HG02884 (cell line): ENCODE measurements at regions not wholly inside any gene's neighbourhood (a gene's known extent, or its start where the extent isn't known, plus 50 kb on each side); places are given as distances from the start of the nearest gene placed in this dataset.
"Not testable (repeated sequence)": the region's sequence is repeated elsewhere in the genome, so short reads cannot be mapped to it uniquely, and the experiment has no call there.

Source experiments
- ATAC-seq: cut with Tn5 transposase; IDR thresholded peaks from one replicate; pipeline ENCODE4 v1.9.1; 2021; ENCODE audit warnings: mild to moderate bottlenecking, moderate library complexity; ENCODE audit not compliant: unreplicated experiment

DNA sequence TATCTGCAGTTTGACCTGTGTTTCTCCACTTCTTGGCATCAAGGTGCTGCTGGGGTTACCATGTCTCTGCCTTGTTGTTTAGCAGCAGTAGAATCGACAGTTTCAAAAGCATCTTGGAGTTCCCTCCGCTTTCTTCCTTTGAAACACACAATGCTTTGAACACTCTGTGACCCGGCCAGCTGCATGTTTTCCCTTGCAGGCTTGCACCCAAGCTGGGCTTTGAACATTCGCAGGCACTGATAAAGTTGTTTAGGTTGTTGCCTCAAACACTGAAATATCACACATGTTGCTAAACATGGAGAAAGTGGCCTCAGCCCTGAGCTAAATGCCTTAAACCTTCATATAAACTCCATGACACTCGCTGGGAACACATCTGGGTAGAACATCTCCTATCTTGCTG lies 251.7 kb downstream of the TSN start:
- no peak for ATAC-seq

DNA sequence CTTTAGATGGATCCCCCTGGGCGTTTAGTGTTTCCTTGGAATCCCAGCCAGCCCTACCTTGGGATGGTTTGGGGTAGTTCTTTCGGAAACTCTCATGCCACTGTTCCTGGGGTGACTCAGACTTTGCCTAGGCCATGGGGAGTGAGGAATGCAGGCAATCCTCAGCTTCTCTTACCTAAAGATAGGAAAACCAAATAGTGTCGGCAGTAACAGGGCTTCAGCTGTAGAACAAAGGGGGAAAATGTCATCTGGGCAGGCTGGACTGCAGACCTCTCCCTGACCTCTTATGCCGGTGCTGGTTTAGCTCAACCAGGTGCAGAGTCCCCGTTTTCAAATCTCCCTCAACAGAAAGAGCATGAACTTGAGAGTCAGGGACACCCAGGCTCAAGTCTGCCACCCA lies 252.1 kb downstream of the TSN start:
- no peak for ATAC-seq

DNA sequence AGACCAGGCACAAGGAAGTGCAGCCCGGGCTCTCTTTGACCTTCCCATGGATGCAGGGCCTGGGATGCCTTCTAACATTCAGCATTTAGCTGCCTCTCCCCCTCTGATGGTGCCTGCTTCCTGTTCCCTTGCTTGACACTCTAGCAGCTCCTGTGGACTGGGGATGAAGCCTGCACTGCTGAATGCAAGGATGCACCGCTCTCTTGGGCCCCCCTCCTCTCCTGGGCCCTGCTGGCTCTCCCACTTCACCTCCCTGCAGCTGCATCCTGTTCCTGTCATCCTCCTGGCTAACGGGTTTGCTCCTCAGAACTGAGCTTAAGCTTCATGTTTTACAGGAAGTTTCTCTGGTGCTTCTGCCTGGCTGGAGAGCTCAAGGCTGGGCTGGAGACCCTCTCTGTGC lies 254.1 kb downstream of the TSN start:
- no peak for ATAC-seq

DNA sequence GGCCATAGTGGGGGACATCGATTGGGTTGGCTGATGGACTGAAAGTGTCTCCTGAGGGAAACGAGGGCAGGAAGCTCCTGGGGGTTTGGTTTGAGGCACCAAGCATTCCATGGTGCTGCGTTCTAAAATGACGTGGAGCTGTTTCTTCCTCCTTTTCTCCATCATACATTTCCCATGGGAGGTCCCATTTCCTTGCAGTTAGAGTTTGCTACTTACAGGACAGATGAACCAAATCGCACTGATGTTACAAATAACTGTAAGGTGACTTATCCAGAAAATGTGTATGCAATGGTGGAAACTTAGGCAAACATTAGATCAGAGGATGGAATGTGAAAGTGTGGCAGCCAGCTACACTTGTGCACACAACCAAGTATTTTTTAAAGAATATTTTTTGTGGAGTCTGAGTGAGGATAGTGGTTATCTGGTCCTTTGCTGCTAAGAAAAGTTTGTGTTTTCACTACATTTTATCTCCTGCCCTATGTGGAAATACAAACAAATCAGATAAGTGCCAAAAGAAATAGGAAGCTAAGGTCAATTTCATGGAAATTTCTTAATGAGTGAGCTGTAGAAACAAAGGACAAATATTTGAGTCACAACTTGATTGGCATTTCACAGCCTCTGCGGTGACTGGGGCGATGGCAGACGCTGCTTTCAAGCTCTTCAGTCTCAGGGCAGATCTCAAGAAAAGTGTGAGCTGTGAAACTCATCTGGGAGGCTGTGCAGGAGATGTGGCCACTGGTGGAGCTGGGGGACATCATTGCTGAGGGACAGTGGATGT lies 256.2 kb downstream of the TSN start:
- ATAC-seq = no peak

DNA sequence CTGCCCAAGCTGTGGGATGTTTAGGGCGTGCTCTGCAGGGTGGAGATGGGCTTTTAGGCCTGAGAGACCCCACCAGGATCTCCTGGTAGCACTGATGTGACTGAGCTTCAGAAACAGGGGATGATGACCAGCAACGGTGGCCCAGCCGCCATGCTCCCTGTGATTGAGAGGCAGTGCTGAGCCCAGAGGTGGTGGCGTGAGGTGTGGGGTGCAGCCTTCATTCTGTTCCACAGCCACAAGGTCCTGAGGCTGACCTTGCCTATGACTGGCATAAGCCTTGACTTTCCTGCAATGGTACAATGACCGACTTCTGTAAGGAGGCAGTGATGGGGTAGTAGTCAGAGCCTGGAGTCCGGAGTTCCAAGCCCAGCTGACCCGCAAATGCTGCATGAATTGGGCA lies 263.3 kb downstream of the TSN start:
- ATAC-seq = no peak

DNA sequence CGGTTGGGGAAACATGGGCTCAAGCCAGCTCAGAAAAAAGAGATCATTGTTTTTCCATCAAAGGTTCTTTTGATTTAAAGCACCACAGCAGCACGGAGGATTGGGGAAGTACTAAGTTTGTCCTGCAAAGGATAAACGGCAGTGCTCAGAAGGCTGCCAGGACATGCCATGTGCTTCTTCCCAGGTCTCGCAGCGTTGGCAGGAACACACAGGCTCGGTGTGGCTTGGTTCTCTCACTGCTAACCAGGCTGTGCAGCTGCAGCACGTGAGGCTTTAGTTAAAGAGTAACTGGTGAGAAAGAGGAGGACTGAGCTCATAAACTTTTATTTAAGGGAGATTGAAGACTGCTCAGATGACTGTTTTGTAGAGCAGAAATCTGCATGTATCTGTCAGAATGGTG lies 264.3 kb downstream of the TSN start:
- ATAC-seq = no peak

DNA sequence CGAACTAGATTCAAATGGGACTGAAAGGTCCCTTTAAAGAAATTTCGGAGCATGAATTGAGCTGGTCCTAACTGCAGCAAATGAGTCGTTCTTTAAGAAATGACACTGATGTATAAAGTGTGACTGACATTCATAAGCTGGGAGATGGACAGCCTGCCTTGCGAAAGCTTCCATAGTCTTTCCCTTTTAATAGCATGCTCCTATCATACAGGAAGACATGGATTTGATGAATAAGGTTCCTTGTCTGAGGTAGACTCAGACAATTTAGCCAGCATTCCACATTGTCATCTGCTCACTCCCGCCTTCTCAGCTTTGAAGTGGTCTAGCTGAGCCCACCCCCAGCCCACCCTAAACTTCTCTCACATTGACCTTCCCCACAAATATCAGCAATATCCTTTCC lies 264.9 kb downstream of the TSN start:
- ATAC-seq = no peak

DNA sequence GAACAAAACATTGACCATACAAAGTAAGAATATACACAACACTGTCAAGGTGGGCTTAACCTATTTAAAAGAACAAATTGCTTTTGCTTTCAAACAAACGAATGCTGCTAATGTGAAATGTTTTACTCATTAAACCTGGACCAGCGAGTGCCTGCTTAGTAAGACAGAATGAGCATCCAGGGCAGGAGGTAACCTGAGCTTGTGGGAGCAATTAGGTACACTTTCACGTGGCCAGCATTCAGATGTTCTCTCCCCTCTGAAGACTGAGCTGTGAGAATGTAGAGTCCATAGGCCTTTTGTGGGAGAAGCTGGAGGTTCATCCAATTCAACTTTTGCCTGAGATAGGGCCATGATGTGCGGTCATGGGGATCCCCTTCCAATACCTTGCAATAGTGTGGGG lies 266.5 kb downstream of the TSN start:
- no peak for ATAC-seq

DNA sequence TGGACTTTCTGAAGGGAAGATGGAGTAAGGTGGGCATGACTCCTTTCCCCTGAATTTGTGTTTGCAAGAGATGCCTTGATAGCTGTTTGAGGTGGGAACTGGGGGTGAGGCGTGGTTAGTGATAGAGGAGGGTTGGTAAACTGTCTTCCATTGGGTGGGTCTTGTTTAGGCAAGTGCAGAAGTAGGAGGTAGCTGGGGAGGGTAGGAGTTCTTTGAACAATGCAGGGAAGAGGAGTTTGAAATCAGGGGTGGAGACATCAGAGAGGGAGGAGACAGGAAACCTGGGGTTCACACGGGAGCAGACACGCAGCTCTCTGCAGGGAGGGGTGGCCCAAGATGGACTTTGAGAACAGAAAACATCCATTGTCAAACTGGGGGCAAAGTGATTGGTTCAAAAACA lies 267.1 kb downstream of the TSN start:
- no peak for ATAC-seq

DNA sequence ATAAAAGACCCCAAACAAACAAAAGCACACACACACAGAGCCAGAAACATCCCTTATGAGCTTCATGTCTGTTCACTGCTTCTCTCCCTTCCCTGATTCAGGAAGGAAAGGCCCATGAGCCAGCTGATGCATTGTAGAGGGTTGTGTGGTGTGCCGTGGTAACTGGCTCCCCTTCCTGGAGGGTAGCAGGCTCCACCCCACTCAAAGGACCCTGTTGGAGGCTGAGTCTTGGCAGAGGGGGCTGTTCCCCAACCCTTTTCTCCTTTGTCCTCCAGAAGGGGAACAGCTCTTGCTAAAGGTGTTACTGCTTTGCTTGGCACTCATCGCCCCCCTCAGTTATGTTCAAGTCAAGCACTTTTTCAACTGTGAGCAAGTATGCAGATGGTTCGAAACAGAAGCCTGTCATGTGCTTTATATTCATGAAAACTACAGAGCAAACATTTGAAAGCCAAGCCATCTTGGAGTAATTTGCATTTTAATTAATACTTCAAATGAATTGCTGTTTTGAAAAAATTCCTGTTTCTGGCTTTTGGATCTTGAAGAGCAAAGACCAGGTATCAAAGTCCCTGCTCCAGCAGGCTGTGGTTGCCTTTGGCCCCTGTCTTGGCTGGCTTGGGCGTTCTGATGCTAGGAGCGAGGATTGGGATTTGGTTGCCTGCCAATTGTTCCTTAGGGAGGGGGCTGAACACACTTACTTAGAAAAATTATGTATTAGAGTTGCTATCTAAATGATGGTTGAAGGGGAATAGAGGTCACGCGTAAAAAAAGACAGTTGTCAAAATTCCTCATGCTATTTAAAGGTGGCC lies 267.8 kb downstream of the TSN start:
- no peak for ATAC-seq

DNA sequence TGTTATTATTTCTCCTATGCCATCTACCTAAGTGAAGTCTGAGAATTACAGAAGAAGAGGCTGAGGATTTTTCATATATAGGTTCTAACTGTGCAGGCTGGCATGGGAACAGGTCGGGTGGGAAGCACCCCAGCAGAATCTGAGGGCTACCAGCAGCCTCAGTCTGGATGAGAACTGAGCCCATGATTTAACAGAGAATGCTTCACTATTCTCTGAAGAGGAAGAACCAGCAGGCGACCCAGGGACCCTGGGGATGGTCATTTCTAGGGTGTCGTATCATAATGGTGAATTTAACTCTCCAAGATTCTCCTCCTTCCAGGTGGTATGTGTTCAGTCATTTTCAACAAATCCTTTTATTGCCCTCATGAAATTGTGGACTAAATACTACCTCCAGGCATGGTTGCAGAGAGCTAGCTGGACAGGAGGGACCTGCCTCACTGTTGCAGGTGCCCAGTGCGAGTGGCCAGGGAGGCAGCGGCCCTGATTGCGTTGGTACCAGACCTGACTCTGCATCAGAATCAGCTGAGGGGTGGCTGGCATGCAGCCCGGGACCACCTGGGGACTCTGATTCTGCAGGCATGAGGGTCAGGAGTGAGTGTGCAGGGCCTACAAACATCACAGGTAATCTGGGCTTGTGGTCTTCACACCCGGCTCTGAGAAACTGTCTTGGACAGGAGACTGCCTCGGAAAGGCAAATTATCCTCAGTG lies 272.2 kb downstream of the TSN start:
- ATAC-seq = no peak

DNA sequence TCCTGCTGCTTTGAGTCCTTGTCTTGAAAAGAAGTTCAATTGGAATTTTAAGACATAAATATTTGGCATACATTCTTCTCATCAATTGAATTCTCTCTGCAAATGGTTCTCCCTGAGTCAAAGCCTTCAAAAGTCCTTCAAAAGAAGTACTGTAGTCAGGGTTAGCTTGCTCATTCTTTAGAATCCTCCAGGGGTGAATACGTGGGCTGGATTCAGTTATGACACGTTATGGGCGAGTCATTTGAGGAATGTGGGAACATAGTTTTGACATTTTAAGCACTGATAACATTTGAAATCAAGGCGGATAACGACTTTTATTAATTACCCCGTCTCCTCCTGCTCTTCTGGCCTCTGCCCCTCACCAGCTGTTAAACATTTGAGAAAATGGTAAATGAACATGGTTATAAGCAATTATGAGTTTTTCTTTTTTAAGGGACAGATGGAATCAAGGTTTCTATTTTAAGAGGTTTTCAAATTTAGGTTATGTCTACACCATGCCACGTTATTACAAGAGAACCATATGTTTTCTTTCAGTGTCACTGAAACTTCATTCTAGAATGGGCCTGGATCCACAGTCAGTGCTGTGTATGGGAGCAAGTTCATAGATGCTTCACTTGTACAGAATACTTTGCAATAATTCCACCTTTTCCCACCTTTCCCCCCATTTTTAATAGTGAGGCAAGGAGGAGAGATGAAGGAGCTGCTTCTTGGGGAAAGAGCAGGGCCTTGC lies 273.1 kb downstream of the TSN start:
- no peak for ATAC-seq

DNA sequence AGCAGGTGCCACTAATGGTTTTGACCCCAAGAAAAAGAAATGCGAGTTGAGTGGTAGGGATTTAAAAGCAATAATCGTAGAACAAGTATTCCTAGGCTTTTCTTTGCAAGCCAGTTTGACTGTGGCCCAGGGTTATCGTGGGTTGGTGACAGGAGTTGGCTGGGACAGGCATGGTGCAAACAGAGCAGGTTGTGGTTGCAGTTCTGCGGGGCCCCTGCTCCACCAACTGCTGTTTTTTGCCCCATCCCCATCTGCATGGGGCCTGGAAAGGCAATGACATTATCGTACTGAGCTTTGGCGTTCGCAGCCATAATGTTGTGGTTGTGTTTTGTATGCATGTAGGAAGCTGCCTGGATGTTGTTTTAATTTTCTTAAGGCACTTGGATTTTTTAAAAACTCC lies 274.0 kb downstream of the TSN start:
- ATAC-seq = no peak

DNA sequence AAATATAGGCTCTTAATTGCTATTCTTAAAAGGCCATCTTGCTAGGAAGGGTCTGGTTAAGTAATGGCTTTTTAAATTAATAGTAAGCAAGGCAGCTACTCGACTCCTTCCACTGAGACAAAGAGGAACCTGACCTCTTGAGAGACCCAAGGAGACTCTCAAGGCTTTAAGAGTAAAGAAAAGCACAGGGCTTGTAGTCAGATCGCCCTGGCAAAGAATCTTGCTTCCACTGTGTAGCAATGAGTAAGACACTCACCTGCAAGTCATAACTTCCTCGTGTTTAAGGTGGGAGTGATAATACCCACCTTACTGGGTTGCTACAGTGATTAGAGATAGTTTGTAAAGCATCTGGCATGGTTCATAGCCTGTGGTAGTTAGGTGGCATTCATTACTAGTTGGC lies 274.5 kb downstream of the TSN start:
- no peak for ATAC-seq

DNA sequence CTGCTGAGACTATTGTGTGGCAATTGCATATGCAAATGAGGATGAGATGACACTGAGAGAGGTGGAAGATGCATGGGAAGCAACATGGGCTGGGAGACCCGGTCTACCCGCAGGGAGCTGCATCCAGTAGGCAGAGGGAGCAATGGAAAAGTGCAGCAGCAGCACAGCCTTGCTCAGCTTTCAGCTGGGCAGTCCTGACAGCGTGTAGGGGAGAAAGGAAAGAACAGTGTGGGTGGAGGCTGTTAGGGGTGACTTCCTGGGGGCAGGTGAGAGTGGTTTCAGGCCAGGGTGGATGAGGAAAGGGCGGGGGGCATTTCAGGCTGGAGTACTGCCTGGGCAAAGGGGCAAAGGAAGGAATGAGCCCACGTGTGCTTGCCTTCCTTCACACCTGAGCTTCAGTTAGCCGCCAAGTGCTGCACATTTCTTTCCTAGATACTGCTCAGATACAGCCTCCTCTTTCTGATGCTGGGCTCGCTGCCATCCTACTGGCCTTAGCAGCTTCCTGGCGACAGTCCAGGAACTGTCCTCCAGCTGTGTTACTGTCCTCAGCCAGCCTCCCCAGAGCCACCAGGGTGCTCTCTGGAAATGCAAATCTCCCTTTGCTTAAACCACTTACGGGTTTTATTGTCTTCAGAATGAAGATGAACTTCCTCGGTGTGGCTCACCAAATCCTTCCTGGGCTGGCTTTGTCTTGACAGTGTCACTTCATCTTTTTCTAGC lies 276.3 kb downstream of the TSN start:
- no peak for ATAC-seq

DNA sequence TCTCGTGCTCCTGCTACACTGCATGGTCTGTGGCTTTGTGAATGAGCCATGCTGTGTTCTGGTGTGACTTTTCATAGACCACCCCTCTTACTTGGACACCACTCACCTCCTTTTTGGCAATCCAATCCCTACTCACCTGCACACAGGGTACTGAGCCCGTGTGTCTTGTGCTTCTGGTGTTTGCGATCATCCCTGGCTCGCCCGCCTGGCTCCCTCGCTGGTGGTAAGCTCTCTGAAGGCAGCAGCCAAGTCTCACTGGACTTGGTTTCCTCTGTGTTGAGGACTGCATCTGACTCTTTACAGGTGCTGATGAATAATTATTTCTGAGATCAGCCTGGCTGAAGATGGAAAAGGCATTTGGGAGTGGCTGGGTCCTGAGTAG lies 276.8 kb downstream of the TSN start:
- no peak for ATAC-seq

DNA sequence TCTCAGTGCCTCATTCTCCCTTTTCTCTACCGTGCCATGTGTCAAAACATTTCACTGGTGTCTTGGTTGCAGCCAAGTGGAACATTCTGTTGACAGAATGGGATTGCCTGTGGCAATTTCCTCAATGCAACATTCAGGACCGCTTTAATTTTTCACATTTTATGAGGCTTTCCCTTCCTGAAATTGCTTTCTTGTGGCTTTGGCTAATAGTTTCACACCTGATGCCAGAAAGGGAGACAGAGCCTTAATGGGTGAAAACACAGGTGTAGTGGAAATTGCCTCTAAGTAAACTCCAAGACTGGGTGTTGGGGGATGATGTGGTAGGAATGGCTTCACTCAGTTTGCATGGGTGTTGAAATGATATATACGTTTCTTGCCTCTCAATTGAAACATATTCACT lies 278.3 kb downstream of the TSN start:
- no peak for ATAC-seq

DNA sequence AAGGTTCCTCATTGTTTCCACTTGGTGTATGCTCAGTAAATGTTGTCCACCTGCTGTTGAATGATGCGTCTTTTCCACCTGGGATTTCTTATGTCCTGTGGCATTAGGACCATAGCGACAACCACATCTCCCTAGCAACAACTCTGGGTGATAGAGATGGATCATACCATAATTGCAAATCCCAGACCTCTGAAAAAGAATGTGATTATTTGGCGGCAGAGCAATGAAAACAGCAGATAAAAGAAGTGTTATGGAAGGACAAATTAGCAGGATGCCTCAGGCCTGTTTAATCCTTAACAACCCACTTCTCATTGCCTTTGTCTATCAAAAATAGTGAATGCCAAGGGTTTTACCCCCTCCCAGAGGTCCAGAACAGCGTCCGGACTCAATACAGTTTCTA lies 278.9 kb downstream of the TSN start:
- no peak for ATAC-seq

DNA sequence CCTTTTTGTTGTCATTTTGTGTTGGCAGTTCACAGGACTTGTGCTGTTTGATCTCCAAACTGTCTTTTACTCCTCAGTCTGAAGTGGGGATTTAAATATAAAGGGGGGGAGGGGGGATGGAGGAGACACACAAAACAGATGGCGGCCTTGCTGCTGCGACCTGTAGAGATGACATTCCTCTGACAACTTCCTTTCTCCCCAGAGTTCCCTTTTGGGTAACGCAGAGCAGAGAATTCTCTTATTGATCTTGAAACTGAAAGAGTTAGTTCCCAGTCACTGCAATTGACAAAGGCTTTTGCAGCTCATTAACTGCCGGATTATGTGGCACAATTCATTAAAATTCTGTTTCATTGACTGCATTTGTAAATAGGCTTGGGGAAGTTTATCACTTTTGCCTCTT lies 279.3 kb downstream of the TSN start:
- no peak for ATAC-seq

DNA sequence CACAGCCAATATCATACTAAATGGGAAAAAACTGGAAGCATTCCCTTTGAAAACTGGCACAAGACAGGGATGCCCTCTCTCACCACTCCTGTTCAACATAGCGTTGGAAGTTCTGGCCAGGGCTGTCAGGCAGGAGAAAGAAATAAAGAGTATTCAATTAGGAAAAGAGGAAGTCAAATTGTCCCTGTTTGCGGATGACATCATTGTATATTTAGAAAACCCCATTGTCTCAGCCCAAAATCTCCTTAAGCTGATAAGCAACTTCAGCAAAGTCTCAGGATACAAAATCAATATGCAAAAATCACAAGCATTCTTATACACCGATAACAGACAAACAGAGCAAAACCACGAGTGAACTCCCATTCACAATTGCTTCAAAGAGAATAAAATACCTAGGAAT lies 283.4 kb downstream of the TSN start:
- ATAC-seq = not testable (repeated sequence)

DNA sequence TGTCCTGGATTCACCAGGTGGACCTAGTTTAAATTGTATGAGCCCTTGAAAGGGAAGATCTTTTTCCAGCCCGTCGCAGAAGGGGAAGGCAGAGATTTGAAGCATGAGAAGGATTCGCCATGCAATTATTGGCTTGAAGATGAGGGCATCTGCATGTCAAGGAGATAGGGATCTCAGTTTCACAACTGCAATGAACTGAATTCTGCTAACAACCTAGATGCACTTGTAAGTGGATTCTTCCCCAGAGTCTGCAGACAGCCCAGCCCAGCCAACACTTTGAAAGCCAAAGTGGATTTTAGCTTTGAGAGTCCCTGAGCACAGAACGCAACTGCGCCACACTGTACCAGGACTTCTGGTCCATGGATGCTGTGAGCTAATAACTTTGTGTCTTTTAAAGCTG lies 286.0 kb downstream of the TSN start:
- ATAC-seq = no peak
